Myocyte (in vitro differentiated cells): ENCODE measurements at regions not wholly inside any gene's neighbourhood (a gene's known extent, or its start where the extent isn't known, plus 50 kb on each side); places are given as distances from the start of the nearest gene placed in this dataset.
"Not testable (repeated sequence)": the region's sequence is repeated elsewhere in the genome, so short reads cannot be mapped to it uniquely, and the experiment has no call there.

Experiments used
- DNase-seq: peaks from one replicate; pipeline ENCODE4 v3.0.0-alpha.2; 2012; ENCODE audit warnings: low read depth

DNA sequence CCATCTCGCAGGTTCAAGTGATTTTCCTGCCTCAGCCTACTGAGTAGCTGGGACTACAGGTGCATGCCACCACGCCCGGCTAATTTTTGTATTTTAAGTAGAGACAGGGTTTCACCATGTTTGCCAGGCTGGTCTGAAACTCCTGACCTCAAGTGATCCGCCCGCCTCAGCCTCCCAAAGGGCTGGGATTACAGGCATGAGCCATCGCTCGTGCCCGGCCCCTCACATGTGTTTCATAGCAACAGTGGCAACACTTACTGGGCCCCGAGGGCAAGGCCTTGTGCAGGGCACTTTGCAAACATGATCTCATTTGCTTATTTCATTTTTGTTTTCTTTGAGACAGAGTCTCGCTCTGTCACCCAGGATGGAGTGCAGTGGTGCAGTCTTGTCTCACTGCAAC, 171.7 kb upstream of the PPP1R26 start:
- DNase-seq, result not testable (repeated sequence)

DNA sequence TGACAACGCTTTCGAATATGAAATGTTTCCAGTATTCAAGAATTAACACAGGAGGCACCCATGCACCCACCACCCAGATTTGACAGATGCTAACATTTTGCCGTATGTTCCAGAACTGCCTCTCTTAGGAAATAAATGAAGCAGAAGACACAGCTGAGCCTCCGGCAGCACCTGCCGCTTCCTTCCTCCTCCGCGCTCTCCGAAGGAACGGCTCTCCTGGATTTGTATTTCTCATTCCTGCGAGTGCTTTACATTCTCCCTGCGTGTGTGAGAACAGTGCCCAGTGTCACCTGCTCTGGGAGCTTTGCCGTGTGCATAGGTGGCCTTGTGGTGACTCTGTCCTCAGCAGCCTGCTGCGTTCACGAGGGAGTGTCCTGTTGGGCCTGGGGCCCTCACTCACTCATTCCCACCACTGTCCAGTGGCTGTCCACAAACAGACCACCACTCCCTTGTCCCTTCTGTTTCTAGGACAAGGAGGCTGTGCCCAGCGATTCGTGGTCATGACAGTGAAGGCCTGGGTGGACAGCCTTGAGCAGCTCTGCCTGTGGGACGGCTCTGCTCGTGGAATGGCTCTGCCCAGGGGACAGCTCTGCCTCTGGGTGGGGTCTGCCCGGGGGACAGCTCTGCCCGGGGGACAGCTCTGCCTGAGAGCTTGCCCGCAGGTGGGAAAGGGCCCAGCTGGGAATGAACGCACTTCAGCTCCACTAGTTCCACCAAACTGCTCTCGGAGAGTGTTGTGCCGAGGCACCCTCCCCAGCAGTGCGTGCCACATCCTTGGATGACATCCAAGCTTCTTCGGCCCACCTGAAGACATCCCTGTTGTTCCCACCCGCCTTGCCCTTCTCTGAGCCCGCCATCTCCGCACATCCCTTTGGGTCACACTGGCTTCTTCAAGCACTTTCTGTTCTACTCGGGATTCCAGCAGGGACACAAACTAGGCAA, 170.5 kb upstream of the PPP1R26 start:
- no peak for DNase-seq

DNA sequence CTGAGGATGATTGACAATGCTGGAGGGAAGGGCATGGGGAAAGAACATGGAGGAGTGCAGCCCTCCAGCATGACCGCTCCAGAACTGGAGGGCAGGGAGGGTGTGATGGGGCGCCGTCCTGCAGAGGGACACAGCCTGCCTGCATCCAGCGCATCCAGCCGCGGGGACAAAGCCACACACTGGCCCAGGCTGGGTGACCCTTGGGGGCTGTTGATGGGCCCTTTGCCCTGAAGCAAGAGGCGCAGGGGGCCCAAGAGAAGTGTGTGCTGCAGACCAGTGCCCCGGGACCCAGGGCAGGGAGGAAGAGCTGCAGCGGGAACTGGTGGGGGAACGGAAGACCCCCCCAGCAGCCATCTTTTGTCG, 169.8 kb upstream of the PPP1R26 start:
- no peak for DNase-seq

DNA sequence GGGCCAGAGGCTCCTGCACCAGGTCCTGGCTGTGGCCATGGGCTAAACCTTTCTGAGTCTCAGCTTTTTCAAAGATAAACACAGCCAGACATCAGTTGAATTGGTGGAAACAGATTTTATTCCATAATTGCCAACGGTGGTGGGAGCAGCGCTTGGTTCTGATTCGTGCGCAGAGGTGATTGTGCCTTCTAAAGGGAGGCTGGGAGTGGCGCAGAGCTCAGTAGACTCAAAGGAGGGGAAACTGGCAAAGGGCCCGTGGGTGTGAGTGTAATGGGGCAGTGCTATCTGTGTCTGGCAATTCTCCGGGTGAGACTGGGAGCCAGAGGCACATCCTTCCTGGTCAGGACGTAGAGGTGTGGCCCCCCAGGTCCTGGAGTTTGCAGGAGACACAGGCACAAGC, 169.4 kb upstream of the PPP1R26 start:
- DNase-seq, result no peak

DNA sequence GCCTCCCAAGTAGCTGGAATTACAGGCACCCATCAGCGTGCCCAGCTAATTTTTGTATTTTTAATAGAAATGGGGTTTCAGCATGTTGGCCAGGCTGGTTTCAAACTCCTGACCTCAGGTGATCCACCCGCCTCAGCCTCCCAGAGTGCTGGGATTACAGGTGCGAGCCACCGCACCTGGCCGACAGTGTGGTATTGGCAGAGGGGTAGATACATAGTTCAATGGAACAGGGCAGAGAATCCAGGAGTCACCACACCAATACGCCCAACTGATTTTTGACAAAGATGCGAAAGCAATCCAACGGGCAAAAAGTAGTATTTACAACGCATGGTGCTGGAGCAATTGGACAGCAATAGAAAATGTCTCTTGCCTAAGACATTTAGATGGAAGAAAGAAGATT, 164.0 kb upstream of the PPP1R26 start:
- DNase-seq, result no peak

DNA sequence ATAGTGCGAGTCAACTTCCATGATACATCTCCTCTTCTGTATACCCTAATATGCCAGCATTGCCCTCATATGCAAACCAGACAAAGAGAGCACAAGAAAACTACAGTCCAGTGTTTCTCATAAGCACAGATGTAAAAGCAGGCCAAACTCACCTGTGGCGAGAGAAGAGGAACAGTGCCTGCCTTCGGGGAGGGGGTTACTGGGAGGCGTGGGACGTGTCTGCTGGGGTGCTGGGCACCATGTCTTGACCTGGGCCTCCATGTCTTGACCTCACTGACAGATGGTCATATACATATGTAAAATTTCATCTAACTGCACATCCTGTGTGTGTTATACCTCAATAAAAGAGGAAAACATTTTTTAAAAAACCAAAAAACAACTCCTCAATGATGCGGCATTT, 159.3 kb upstream of the PPP1R26 start:
- no peak for DNase-seq

DNA sequence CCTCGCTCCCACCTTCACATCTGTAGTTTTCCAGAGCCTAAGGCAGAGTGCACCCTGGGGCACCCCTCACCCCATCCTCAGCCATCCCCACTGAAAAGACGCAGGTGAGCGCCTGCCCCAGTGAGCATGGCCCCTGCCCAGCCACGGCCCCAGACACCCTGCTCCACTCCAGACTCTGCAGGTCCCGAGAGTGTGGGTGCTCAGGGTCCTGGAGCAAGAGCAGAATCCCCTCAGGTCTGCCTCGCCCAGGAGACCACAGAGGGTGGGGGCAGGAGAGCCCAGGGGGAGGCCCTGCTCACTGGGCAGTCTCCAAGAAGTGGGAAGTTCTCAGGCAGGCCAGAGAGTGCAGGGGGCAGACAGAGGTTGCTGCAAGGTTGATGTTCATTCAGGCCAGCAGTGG, 158.6 kb upstream of the PPP1R26 start:
- no peak for DNase-seq

DNA sequence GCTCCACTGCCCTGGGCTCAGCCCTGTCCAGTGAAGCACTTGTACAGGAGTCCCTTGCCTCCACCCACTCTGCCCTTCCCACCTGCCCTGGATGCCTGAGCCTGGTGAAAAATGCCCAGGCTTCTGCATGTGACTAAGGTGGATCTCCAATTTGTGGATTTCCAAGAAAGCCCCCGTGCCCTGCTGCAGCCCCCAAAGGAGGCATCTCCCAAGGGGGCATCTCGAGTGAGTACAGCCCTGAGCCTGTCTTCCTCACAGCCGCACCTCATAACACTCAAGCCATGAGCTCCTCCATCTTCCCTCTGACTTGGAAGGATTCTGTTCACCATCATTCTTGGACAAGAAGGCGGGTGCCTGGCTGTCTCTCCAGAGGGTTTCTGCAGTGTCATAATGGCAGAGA, 158.0 kb upstream of the PPP1R26 start:
- no peak for DNase-seq

DNA sequence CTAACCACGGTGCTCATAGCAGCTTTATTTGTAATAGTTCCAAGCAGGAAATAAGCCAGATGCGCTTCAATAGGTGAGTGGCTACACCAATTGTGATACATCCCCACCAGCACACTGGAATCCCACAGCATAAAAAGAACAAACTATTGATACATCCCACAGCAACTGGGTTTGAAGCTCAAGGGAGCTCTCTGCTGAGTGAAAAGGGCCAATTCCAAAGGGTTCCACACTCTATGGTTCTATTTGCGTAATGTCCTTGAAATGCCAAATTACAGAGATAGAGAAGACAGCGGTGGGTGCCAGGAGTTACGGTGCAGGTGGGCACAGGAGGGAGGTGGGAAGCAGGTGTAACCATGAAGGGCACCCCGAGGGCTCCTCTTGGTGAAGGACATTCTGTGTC, 155.3 kb upstream of the PPP1R26 start:
- DNase-seq, result no peak

DNA sequence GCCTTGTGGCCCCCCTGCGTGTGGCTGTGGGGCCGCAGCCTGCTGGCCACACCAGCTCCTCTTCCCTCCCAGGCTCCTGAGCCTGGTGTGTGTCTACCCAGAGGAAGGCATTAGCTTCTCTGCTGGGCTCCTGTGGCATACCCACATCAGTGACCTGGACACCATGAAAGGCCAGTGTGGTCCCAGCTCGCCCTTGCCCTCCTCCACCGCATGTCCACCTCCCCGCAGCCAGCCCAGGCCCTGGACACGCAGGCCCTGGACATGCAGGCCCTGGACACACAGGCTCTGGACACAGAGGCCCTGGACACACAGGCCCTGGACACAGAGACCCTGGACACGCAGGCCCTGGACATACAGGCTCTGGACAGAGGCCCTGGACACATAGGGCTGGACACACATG, 153.4 kb upstream of the PPP1R26 start:
- DNase-seq, result no peak

DNA sequence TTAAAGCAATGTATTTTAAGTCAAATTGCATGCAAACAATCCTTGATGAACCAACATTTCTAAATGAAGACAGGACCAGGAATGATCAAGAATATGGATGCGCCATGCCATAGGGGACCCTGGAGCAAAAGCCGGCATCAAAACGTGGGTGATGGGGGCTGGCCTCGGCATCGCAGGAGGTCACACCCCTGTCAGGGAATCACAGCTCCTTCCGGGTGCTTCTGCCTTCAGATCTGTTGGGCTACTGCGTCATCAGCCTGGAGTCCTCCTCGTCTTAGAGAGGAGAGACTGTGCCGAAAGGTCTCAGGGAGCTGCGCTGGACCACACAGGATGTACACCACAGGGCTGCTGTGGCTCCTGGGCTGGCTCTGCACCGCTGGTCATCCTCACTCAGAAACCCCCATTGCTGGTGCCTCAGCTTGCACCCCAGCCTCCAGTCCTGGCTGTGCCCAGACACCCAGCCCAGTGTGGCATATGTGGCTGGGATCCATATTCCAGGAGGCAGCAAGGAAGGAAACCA, 152.9 kb upstream of the PPP1R26 start:
- DNase-seq, result no peak

DNA sequence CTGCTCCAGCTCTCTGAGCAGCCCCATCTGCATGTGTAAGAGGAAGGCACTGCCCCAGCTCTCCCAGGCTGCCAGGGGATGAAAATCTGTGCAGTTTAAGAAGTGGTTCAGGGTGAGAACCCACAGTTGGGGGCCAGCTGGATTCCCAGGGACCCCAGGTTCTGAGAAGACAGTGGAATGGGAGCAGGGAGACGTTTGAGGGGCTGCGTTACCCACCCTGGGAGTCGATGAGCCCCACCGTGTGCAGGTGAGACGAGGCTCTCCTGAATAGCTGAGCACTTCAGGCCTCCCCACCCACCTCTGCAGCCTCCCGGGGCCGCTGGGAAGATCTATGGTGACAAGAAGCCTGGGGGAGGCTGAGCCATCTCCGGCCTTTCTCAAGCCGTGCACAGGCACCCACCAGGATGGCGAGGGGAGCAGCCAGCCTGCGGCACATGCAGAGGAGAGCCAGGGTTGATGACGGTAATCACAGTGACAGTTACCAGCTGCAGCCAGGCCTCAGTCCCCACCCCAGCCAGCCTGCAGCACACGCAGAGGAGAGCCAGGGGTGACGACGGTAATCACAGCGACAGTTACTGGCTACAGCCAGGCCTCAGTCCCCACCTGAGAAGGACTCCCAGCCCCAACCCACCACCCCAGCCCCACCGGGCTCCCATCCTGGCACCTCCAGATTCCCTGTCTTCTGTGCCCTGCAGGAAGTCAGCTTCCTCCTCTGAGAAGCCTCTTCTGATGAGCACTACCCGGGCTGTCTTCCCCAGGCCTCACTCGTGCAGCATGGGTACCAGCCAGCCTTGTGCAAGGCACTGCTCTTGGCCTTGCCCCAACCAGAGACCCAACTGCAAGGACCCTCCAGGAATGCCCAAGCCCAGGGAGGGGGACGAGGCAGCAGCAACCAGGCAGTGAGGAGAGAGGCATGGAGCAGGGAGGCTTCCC, 150.8 kb upstream of the PPP1R26 start:
- DNase-seq, result no peak

DNA sequence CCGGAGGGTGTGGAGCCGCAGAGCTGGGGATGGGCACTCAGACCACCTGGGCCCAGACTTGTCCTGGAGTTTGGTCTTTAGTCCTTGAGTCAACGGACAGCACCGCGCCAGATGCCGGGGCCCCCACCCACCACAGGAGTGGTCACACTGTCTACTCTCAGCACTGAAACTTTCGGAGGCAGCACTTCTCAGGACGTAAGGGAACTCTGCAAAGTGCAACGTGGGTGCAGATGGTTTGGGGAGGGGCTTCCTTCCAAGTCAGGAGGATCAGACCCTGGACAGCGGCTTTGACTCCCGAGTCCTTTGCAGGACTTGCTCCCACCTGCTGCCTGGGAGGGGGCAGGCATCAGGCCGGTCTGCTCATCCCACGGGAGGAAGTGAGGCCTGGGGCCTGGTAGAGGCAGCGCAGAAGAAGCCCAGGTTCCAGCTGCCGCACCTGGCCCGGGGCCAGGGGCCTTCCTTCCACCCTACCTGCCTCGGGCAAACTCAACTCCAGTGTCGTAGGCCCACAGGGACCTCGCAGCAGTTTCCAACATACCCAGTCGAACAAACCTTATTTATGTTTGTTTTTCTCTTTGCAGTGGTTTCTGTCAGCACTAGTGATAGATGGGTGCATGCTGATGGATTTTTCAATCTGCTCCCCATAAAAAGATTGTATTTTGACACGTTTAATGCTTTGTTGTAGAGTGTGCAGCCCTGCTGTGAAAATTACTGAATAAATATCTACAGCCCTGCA, 149.8 kb upstream of the PPP1R26 start:
- DNase-seq, result no peak

DNA sequence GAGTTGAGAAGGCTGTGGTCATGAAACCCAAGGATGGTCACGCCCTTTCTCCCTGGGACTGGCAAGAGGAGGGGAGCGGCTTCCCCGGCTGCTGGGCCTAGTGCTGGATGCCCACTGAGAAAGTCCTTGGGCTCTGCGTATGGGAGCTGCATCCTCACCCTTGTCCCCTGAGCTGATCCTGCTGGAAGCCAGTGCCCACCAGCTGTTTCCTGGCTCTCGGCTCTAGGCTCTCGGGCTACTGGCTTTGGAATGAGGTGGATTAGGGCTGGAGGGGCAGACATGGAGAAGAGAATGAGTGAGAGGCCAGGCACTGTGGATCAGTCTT, 149.3 kb upstream of the PPP1R26 start:
- no peak for DNase-seq

DNA sequence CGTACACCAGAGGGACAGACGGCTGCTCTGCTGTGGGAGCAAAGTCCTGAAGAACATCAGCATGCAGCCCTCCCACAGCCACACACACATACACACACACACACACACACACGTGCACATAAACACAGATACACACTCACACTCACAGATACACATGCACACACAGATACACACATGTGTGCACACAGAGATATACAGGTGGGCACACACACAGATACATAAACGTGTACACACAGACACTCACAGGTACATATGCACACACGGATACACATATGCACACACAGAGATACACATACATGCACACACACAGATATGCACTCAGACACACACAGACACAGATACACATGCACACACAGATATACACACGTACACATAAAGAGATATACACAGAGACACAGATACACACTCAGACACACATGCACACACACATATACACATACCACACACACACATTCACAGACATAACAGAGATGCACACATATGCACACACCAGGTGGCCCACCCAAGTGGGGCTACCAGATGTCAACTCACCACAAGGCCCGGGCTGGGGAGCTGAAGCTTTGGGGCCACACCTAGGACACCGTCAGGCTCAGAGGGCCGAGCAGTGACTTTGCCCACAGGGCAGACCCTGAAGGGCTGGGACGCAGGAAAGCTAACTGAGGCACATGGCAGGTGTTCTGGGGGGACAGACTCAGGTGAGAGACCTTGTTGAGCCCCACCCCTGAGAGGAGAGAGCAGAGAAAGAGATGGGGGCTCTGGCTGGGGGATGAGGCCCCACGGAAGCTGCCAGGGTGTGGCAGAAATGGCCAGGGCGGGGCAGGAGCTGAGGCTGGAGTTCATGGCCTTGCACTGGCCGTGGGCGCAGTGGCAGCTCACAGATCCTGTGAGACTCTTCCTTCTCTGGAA, 148.6 kb upstream of the PPP1R26 start:
- no peak for DNase-seq

DNA sequence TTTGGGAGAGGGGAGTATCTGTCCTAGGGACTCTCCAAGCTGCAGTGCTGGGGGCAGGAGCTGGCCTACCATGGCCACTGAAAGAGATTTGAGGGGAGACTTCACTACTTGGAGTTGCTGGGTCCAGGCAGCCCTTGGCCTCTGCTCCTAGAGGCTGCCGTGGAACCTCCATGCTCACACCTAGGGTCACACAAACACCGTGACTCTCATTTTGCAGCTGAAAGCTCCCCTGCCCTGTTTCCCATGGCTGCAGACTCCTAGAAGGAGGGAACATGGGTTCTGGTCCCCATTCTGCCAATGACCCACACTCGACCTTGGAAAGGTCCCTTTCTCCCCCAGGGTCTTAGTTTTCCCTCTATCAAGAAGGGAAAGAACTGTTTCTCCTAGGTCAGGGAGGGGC, 147.1 kb upstream of the PPP1R26 start:
- DNase-seq, result no peak

DNA sequence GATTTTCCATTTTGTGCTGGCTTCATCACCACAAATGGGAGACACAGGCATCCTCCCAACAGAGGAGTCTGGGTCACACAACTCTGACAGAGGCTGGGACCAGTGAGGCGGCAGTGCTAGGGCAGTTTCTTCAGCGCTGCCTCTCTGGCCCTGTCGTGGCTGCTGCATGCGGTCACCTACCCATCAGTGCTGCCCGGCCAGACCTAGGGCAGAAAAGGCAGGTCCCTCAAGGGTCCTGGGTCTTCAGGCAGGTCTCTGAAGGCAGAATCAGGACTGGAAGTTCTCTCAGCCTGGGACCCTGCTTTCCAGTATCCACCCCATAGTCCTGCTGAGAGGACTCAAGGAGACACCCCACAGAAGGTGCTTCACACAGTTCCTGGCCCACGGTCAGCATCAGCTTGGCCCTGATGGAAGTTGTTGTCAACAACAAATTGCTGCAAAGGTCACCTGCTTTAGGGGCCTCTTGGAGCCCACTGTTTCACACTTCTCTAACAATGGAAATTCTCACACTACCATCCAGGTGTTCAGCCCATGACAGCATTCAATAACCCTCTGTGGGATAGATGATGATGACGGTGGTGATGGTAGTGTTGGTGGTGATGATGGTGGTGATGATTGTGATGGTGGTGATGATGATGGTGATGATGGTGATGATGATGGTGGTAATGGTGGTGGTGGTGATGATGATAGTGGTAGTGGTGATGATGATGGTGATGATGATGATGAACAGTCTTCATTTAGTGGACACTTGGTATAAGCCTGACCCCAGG, 146.4 kb upstream of the PPP1R26 start:
- no peak for DNase-seq

DNA sequence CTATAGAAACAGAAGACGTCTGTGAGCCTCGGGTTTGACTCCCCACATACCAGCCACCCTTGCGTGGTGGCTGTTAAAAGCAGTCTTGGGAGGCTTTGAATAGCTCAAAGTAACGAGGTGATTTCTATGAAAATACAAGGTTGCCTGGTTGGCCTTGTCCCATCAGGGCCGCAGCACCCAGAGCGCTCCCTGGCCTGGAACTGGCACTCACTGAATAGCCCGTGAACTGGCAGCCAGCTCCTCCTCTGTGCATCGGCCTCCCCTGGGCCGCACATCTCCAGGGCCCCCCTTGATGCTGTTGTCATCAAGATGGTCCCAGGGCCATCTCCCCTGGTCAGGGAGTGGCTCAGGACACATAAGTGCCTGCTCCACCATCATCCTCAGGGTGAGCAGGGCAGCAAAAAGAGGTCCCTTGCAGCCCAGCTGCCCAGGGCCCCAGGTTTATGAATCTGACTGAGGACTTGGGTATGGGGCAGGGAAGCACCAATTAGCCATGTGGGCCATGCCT, 144.6 kb upstream of the PPP1R26 start:
- no peak for DNase-seq

DNA sequence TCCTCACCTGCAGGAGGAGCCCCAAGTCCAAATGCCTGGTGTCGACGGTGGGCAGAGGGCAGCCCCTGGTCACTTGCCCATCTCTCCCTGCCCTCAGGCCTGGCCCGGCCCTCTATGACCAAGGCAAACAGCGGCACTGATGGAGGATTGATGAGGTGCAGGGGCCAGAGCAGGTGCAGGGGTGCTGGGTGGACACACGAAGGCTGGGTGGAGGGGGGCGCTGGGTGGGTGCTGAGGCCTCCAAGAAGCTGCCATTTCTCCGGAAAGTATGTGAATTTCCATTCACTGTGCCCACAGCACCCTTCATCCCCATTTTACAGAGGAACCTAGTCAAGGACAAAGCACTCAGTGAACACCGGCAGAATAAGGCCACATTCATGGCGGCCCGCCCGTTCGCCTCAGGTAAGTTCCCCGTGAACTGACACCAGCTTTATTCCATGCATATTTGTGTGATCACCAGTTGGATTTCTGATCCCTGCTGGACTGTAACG, 143.8 kb upstream of the PPP1R26 start:
- no peak for DNase-seq
